GM18867 (cell line): ENCODE measurements at regions not wholly inside any gene's neighbourhood (a gene's known extent, or its start where the extent isn't known, plus 50 kb on each side); places are given as distances from the start of the nearest gene placed in this dataset.
"Not testable (repeated sequence)": the region's sequence is repeated elsewhere in the genome, so short reads cannot be mapped to it uniquely, and the experiment has no call there.

Experiments
- ATAC-seq: cut with Tn5 transposase; IDR thresholded peaks from one replicate; pipeline ENCODE4 v1.9.1; 2021; ENCODE audit warnings: mild to moderate bottlenecking, moderate library complexity; ENCODE audit not compliant: unreplicated experiment

- ATAC-seq = no peak
Measured at GRCh38 chr3:194939949-194940770, 254.5 kb downstream of the FAM43A start.

DNA sequence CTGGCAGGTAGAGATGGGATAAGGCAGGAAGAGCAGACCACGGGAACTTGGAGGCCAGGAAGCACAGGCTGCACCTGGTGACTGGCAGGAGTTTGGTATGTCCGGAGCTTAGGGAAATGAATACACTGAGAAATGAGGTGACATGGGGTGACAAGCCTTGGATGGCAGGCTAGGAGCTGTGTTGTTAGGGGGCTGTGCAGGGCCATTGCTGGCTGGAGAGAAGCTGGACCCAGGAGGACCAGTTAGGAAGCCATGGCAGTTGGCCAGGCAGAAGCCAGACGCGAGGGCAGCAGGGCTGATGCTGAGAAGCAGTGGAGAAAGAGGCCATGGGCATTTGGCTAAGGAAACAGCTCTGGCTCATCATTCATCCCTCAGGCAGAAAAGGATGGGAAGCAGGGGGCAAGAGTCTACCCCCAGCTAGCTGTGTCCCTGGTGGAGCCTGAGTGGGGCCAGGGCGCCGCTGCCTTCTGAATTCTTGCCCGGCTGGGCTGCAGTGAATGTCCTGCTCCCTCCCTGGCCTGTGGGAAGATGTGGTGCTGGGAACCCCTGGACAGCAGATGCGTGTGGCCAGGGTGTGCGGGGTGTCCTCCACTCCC lies 255.8 kb downstream of the FAM43A start:
- ATAC-seq = no peak

GRCh38 chr3:194941956-194942511 lies 256.4 kb downstream of the FAM43A start:
- no peak for ATAC-seq

GRCh38 chr3:194944526-194944925 lies 258.8 kb downstream of the FAM43A start:
- ATAC-seq = no peak

DNA sequence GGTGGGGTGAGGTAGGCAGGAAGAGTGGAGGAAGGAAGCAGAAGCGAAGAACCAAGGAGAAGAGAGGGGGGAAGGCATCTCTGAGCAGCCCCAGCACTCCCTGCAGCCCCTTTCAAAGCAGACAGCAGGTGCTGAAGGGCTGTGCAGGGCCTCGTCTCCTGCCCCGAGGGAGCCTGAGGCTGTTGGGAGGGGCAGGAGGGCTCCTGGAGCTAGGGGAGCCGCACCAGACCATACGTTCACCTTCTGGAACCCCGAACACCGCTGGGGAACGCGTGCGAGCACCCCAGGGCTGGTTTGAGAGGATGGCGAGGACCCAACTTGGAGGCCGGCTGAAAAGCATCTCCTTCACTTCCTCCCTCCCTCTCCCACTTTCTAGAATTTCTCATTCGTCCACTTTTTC lies 259.8 kb downstream of the FAM43A start:
- no peak for ATAC-seq

- ATAC-seq = no peak
Measured at GRCh38 chr3:194946091-194946490, 260.4 kb downstream of the FAM43A start.

- ATAC-seq = no peak
Measured at GRCh38 chr3:194949592-194949991, 263.9 kb downstream of the FAM43A start.

DNA sequence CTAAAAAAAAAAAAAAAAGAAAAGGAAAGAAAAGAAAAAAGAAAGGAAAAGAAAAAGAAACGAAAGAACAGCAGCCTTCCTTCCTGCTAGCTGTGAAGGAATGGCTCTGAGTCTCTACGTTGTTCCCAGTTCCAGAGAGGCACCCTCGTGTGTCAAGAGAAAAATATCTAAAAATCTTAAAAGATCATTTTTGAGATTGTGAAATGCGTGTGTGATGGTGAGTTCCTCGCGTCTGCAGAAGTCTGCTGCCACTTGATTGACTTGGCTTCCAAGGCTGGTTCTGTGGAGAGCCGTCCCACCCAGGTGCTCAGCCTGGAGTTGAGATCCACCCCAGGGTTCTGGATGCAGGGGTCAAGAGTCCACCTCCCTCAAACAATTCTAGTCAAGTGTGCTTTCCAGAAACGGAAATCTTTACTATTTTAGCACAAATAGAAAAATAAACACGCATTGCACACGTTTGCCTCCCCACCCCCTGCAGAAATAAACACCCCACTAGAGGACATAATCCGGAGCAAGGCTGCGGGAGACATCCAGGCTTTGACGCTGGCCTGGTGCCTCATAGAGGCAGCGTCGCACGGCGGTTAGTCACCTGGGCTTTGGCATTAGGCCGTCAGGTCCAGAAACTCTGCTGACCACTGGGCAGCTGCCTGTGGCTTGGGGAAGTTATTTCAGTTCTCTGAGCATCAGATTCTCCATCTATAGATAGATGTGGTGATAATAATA lies 265.4 kb downstream of the FAM43A start:
- ATAC-seq = no peak

- ATAC-seq = not testable (repeated sequence)
Measured at GRCh38 chr3:194951629-194951920, 265.9 kb downstream of the FAM43A start.

GRCh38 chr3:194951931-194952582 lies 266.4 kb downstream of the FAM43A start:
- no peak for ATAC-seq

GRCh38 chr3:194952841-194953241 lies 267.2 kb downstream of the FAM43A start:
- no peak for ATAC-seq

DNA sequence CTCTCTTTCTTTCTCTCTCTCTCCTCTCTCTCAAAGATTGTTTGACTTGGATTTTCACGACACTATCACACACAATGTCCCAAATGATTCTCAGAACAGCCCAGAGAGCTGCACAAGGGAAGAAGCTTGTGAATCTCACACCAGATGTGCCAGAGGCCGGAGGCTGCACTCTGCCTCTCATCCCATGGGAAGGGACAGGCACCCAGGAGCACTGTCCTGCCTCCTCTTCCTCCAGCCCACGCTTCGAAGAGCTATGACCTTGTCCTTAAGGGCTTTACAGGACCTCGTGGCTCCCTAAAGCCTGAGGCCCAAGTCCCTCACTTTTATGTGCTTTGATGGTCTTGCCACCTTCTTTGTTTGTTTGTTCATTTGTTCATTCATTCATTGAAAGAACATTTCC lies 267.6 kb downstream of the FAM43A start:
- no peak for ATAC-seq

DNA sequence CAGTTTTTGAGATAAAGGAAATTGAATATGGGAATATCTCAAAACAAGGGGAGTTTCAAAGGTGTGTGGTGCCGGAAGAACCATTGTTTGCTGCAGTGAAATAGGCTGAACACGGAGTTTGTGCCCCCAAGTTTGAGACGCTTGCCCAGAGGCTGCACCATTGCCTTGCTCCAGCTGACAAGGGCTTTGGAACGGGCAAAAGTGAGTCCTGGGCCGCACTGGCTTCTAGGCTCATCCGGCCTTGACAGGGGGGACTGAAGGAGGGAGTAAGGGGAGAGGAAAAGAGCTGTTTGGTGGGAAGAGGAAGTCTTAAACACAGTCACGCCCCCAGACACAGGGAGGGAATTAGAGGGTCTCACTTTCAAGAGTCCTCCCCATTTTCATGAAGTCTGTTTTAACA lies 269.9 kb downstream of the FAM43A start:
- no peak for ATAC-seq

- no peak for ATAC-seq
Measured at GRCh38 chr3:194955979-194956696, 270.5 kb downstream of the FAM43A start.

DNA sequence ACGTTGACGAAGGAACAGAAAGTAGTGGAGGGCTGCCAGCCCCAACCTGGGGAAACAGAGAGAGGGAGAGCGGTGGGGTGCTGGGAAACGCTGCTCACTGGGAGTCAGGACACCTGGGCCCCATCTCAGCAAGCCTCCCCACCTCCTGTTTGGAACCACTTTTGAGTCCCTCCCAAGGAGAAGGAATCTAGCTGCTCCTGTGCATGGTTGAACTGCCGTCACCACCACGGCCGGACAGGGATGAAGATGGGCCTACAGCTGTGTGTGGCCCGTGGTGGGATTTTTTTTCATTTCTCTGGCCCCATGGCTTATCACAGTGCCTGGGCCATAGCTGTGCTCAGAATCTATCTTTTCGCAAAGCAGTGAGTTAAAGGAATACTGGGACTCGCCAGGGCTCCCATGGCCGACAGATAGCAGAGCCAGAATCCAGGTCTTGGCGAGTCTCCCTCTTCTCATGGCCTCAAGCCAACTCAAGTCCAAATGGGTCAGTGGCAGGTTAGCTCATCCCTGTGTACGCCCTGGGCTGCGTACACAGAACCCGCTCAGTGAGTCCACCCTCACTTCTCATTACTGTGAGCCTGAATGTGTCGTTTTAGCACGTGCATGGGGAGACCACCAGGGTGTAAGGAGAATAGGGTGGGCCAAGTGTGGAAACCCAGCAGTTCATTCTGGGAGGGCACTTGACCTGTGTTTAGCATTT lies 271.2 kb downstream of the FAM43A start:
- no peak for ATAC-seq

DNA sequence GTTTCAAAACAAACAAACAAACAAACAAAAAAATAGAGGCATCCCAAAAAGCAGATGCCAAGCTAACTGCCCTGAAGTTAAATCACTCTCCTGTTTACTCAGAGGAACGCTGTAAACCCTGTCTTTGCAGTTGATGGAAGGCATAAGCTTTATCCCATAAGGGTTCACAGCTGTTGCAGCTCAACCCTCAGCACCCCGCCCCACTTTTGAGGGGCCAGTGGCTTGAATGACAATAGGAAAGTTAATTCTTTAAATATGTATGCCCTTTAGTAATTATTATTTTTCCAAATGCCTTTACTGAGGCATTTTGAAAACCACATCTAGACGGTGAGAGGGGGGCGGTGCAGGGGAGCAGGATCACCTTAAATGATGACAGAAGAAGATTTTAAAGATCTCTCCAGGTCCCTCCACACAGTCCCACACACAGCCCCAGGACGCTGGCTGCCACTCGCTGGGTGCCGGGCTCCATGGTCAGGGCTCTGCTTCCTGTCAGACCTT lies 272.1 kb downstream of the FAM43A start:
- no peak for ATAC-seq

GRCh38 chr3:194959217-194959616 lies 273.5 kb downstream of the FAM43A start:
- ATAC-seq = no peak

DNA sequence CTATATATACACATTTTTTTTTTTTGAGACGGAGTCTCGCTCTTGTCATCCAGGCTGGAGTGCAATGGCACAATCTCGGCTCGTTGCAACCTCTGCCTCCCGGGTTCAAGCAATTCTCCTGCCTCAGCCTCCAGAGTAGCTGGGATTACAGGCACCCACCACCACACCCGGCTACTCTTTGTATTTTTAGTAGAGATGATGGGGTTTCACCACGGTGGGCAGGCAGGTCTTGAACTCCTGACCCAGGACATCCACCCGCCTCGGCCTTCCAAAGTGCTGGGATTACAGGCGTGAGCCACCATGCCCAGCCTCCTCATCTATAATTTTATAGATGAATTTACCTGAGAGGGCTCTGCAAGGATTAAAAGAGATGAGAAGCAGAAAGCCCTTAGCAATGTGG lies 274.0 kb downstream of the FAM43A start:
- ATAC-seq = not testable (repeated sequence)

GRCh38 chr3:194960446-194961032 lies 274.9 kb downstream of the FAM43A start:
- no peak for ATAC-seq
